H54 (cell line): ENCODE measurements at regions not wholly inside any gene's neighbourhood (a gene's known extent, or its start where the extent isn't known, plus 50 kb on each side); places are given as distances from the start of the nearest gene placed in this dataset.
"Not testable (repeated sequence)": the region's sequence is repeated elsewhere in the genome, so short reads cannot be mapped to it uniquely, and the experiment has no call there.

ENCODE experiments used
- DNase-seq: peaks from one replicate; pipeline ENCODE4 v3.0.0; 2011; ENCODE audit warnings: low spot score, mixed read lengths; ENCODE audit not compliant: insufficient read length
- FAIRE-seq: peaks from 3 replicates; lab custom pipeline; 2011; peaks lifted over from hg19 to GRCh38; lab: Jason Lieb, UNC
- POLR2A ChIP-seq: IDR thresholded peaks from 2 replicates; pipeline ENCODE4 v1.6.1; 2011; ENCODE audit warnings: low read depth, mild to moderate bottlenecking, low read length

DNA sequence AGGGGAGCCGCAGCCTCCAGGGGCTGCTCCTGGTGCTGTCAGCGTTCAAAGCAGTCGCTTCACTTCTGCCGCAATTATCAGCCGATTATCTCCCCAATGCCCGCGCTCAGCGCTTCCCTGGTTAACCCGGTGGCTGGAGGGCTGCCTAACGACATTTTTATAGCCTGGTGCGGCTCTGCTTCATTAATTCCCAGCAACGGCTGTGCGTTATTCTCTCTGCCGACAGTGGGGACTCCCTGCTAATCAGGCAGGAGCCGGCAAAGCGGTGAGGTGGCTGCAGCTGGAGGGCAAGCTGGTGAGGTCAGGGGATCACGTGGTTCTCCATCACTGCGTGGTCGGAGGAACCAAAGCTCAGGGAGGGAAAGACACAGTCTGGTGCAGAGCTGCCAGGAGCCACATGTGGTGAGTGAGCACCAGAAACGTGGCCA, 62.9 kb downstream of the GLRX5 start:
- DNase-seq (no peak), FAIRE-seq (no peak)
- TF ChIP-seq POLR2A, result no peak

DNA sequence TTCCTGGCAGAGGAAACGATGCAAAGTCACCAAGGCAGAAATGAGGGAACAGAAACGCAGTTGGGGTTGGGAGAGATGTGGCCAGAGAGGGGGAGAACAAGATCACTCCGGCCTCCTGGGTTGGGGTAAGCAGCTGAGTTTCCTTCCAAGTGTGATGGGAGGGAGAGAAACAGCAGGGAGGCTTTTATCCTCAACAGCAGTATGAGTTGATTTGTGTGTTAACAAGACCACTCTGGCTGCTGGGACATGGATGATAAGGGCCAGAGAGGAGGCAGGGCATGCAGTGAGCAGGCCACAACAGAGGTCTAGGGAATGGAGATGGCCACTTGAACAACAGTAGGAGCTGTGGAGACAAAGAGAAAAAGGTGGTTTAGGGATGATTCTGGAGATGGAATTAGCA, 66.8 kb downstream of the GLRX5 start:
- FAIRE-seq (no peak), DNase-seq (no peak)
- TF ChIP-seq POLR2A, result no peak

DNA sequence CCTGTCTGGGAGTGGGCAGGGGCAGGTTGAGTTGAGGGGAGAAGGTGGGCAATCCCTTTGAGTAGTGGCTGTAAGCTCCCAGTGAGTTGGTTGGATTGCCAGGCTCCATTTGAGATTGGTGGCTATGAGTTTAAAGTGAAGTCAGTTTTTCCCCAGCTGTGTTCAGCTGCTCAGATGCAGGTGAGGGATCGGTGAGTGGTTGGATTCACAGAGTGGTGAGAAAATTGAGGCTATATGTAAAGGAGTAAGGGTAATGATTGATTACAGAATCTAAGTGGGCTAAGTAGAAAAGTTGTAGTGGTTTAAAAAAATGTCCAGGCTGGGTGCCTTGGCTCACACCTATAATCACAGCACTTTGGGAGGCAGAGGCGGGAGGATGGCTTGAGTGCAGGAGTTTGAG, 68.6 kb downstream of the GLRX5 start:
- FAIRE-seq (no peak), DNase-seq (no peak)
- no peak for TF ChIP-seq POLR2A

DNA sequence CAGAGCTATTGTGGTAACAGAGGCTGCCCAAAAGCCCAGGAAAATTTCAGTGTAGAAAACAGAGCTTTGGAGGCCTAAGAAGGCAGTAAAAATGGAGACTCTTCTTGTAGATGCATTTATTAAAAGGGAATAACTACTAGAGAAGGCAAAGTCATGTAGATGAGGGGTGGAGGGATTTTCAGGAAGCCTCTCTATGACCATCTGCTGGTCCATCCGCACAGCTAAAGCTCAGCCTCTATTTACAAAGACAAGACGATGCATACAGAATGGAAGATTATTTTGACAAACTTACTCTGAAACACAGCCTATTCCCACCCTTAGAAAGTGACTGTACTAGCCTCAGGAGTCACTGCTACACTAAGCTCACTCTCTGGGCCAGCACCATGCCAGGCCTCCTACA, 71.4 kb downstream of the GLRX5 start:
- FAIRE-seq (no peak), DNase-seq (no peak)
- TF ChIP-seq POLR2A, result no peak

DNA sequence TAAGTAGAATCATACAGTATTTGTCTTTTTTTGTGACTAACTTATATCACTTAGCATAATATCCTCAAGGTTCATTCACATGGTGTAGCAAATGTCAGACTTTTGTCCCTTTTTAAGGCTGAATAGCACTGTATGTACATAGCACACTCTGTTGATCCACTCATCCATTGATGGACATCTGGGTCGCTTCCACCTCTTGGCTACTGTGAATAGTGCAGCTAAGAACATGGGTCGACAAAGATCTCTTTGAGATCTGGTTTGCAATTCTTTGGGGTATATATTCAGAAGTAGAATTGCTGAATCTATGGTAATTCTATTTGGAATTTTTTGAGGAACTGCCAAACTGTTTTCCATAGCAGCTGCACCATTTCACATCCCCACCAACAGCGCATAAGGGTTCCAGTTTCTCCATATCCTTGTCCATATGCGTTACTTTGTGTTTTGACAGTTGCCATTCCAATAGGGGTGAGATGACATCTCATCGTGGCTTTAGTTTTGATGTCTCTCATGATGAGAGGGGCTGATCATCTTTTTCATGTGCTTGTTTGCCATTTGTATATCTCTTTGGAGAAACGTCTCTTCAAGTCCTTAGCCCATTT, 73.9 kb downstream of the GLRX5 start:
- DNase-seq (no peak), FAIRE-seq (no peak)
- no peak for TF ChIP-seq POLR2A

DNA sequence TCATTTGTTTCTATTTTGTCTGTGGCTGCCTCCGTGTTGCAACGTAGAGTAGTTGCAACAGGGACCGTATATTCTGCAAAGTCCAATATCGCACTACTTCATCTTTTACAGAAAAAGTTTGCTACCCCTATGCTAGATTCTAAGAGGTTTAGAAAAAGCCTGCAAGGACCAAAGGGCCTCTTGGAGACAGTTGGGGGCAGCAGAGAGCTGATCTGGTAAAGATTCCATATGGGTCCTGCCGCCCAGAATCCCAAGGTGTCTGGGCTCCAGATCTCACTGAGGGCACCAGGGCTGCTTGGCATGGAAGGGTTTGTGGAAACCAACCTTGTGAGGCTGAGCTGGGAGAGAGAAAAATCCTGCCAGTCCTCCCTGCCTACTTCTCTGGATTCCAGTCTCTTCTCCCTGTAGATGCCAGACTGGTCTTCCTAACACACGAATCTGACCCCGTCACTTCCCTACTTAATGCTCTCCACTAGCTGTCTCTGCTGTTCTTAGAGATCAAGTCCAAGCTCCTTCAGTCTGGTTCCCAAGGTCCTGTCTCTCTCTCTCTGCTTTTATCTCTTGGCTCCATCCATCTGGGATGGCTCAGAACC, 74.6 kb downstream of the GLRX5 start:
- no peak for FAIRE-seq
- peak; percentile 30 for DNase-seq
- TF ChIP-seq POLR2A, result no peak

DNA sequence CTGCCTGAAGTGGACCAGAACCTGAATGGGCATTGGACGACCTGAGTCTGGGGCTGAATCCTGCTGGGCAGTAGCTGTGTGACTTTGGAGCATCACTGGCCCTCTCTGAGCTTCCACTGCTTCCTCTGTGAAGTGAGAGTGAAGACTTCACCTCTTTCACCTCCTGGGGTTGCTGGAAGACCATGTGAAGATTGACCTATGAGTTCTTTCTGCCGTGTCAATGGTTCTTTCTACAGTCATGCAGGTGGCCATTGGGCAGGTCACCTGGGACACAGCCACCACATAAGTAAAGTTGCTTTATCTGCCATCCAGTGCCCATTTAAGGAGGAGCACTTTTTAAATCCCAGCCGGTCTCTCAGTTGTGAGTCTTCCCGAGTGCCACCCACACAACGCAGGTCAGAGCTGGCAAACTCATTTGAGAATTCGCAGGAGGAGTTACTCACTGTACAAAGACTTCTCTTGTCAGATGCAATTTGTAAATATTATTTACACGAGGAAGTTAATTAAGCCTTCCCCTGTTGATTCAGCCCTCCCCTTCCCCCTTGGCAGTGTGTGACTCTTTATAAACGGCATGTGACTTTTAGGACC, 74.8 kb upstream of the TCL1B start:
- TF ChIP-seq POLR2A, result no peak
- FAIRE-seq (no peak), DNase-seq (no peak)

DNA sequence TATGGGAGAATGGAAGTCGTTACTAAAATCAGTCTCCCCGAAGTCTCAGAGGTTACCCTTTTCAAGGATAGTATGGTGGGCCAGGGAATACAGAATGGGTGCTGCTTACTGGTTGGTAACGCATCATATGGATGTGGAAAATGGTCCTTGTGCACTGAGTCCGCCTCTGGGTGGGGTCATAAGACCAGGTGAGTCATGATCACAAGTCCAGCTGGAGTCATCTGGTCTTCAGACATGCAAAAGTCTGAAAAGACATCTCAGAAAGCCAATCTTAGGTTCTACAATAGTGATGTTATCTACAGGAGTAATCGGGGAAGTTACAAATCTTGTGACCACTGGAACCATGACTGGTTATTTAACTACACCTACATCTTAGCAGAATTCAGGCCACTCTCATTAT, 71.9 kb upstream of the TCL1B start:
- no peak for TF ChIP-seq POLR2A
- FAIRE-seq, result no peak
- DNase-seq, result no peak

DNA sequence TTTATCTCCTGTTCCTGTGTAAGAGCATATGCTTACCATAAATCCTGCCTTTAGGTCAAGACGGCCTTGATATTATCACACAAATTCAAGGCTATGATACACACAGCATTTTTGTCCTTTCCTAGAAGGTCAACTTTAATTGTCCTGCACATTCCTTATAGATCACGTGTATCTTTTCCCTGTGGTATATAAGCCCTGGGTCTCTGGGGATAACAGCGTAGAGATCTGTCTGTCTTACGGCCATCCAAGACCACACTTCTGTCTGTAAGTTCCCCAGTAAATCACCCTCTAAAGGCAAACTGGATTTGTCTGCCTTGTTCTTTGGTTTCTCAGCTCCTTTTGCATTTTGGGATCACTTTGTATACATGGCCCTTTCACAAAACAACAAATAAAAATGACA, 69.5 kb upstream of the TCL1B start:
- FAIRE-seq (no peak), DNase-seq (no peak)
- no peak for TF ChIP-seq POLR2A

DNA sequence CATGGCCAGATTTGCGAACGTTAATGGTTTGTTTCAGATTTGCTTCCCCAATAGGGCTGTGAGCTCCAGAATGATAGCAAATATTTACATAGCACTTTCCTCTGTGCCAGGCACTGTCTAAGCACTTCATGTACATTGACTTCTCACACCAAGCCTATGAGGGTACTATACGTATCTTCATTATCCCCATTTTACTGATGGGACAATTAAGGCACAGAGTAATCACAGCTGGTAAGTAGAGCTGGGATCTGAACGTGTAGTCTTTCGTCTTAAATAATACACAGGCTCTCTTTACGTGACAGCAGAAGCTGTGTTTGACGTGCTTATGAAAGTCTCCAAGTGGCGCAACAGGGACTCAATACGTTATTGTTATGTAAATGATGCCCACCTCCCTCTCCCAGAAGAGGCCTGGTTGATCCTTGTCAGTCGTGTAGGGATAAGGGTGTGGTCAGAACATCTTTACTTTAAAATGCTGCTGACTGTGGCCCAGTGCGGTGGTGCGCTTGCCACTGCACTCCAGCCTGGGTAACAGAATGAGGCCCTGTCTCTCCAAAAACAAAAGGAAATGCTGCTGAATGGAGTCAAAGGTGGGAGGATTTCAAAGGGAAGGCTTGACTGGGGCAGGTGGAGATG, 66.3 kb upstream of the TCL1B start:
- TF ChIP-seq POLR2A, result no peak
- FAIRE-seq, result no peak
- no peak for DNase-seq

DNA sequence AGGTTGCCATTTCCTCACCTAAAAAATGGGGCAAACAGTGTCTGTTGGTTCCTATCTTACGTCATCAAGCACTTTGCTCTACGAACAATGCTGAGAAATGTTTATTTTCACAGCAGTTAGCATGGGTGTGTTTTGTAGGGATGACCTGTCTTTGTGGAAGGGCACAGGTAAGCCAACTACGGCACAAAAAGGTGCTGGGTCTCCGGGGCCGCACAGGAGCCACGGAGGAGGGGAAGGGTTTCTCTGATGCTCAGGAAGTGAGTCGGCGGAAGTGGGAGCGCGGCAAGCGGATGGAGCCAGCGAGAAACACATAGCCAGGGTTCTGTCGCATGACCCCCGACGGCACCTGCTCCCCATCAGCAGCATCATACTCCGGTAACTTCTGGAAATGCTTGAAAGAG, 65.6 kb upstream of the TCL1B start:
- no peak for TF ChIP-seq POLR2A
- no peak for FAIRE-seq

DNA sequence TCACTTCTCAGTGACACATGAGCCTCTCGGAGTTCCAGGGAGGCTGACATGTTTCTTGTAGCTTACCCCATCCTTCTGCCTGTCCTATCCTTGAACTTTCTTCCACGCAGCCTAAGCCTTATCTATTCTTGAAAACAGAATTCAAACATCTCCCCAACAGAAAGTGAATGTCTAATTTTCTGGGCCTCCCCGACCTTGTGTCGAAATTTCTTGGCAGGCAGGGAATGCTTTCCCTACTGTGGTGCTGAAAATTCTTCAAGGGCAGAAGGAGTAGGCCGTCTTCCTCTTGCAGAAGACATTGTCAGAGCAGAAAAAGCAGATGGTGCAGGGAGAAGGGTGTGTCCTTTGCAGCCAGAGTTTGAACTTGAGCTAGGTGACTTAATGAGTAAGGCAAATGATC, 63.0 kb upstream of the TCL1B start:
- no peak for TF ChIP-seq POLR2A
- DNase-seq (no peak), FAIRE-seq (no peak)

More for the DNA sequence above, 65.6 kb upstream of the TCL1B start:
- DNase-seq, result peak; percentile 31

DNA sequence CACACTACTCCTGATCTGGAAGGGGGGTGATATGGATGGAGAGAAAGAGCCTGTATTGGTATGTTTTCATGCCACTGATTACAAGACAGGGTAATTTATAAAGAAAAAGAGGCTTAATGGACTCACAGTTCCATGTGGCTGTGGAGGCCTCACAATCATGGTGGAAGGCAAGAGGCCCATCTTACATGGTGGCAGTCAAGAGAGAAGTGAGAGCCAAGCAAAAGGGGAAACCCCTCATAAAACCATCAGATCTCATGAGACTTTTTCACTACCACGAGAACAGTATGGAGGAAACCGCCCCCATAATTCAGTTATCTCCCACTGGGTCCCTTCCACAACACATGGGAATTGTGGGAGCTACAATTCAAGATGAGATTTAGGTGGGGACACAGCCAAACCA, 60.5 kb upstream of the TCL1B start:
- not testable (repeated sequence) for FAIRE-seq, DNase-seq

DNA sequence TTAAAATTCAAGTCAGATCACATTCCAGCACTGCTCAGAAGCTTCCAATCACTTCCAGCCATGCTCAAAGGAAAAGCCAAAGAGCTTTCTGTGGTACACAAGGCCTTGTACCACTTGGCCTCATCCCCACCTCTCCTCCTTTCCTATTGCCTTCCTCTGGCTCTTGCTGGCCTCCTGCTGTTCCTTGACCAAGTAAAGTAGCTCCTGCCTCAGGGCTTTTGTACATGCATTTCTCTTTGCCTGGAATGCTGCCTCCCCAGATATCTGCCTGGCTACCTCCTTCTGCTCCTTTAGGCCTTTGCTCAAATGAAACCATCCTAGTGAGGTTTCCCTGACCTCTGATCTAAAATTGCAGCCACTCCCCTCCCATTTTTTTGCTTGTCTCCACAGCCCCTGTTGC, 51.2 kb upstream of the TCL1B start:
- TF ChIP-seq POLR2A, result no peak
- FAIRE-seq (no peak), DNase-seq (no peak)
